ENCODE measurements at regions not wholly inside any gene's neighbourhood (a gene's known extent, or its start where the extent isn't known, plus 50 kb on each side); places are given as distances from the start of the nearest gene placed in this dataset.

GRCh38 chr3:43949594-43949993, 258.9 kb downstream of the ABHD5 start:
- H3K4me3 ChIP-seq (replicated peaks; ENCODE audit: low read depth, low read length), result no peak overlapping the region
- TF ChIP-seq CTCF (IDR thresholded peaks at IDR 0.05; ENCODE audit: low read depth, low read length, missing control alignments), result no peak
- DNase-seq (ENCODE audit: extremely low read depth, low read depth), result no peak

GRCh38 chr3:43950775-43951174, 260.0 kb downstream of the ABHD5 start:
- no peak overlapping the region for H3K4me3 ChIP-seq (replicated peaks; ENCODE audit: low read depth, low read length)
- DNase-seq (ENCODE audit: extremely low read depth, low read depth), result no peak
- no peak for TF ChIP-seq CTCF (IDR thresholded peaks at IDR 0.05; ENCODE audit: low read depth, low read length, missing control alignments)

- no peak for DNase-seq (ENCODE audit: extremely low read depth, low read depth)
- TF ChIP-seq CTCF (IDR thresholded peaks at IDR 0.05; ENCODE audit: low read depth, low read length, missing control alignments), result no peak
- H3K4me3 ChIP-seq (replicated peaks; ENCODE audit: low read depth, low read length), result no peak overlapping the region
Observed at GRCh38 chr3:43951813-43952212, 261.1 kb downstream of the ABHD5 start.

GRCh38 chr3:43953380-43953779, 262.6 kb downstream of the ABHD5 start:
- no peak for DNase-seq (ENCODE audit: extremely low read depth, low read depth)
- no peak for TF ChIP-seq CTCF (IDR thresholded peaks at IDR 0.05; ENCODE audit: low read depth, low read length, missing control alignments)
- H3K4me3 ChIP-seq (replicated peaks; ENCODE audit: low read depth, low read length), result no peak overlapping the region

GRCh38 chr3:43953814-43954692, 263.3 kb downstream of the ABHD5 start:
- TF ChIP-seq CTCF (IDR thresholded peaks at IDR 0.05; ENCODE audit: low read depth, low read length, missing control alignments), result no peak
- no peak for DNase-seq (ENCODE audit: extremely low read depth, low read depth)
- no peak overlapping the region for H3K4me3 ChIP-seq (replicated peaks; ENCODE audit: low read depth, low read length)

GRCh38 chr3:43956945-43957344, 266.2 kb downstream of the ABHD5 start:
- DNase-seq (ENCODE audit: extremely low read depth, low read depth), result no peak
- TF ChIP-seq CTCF (IDR thresholded peaks at IDR 0.05; ENCODE audit: low read depth, low read length, missing control alignments), result no peak
- no peak overlapping the region for H3K4me3 ChIP-seq (replicated peaks; ENCODE audit: low read depth, low read length)
